Activated CD8-positive, alpha-beta T cell treated with anti-CD3 and anti-CD28 coated beads for 36 hours (primary cell): ENCODE measurements at regions not wholly inside any gene's neighbourhood (a gene's known extent, or its start where the extent isn't known, plus 50 kb on each side); places are given as distances from the start of the nearest gene placed in this dataset.

Experiments used
- ATAC-seq: fragments of 200-7000 bp; cut with Tn5 transposase; one replicate; pipeline ENCODE4 v1.10.0; 2021; ENCODE audit warnings: mild to moderate bottlenecking, moderate library complexity
- CTCF ChIA-PET: fragments of 350-600 bp; sonication (Branson Sonifier 250); formaldehyde crosslinking; loops from one replicate; lab custom pipeline; 2021; ENCODE audit warnings: antibody characterized with exemption; lab: Charles Lee
- POLR2A ChIA-PET: fragments of 350-600 bp; sonication (Branson Sonifier 250); formaldehyde crosslinking; loops from one replicate; lab custom pipeline; 2021; ENCODE audit warnings: antibody characterized with exemption; lab: Charles Lee
- DNase-seq: peaks from one replicate; pipeline ENCODE4 v3.0.0-alpha.2; 2020
- H3K27ac Mint-ChIP-seq: one replicate; pipeline ENCODE4 v1.8.0; 2021; ENCODE audit warnings: mild to moderate bottlenecking, mixed read lengths
- H3K27me3 Mint-ChIP-seq: one replicate; pipeline ENCODE4 v1.8.0; 2021; ENCODE audit warnings: mixed read lengths
- H3K36me3 Mint-ChIP-seq: one replicate; pipeline ENCODE4 v1.8.0; 2021; ENCODE audit warnings: low read depth, mixed read lengths
- H3K4me1 Mint-ChIP-seq: one replicate; pipeline ENCODE4 v1.8.0; 2021; ENCODE audit warnings: low read depth, mixed read lengths
- H3K4me3 Mint-ChIP-seq: one replicate; pipeline ENCODE4 v1.8.0; 2021; ENCODE audit warnings: mild to moderate bottlenecking, moderate library complexity, mixed read lengths
- H3K9me3 Mint-ChIP-seq: one replicate; pipeline ENCODE4 v1.8.0; 2021; ENCODE audit warnings: mixed read lengths
- CTCF ChIP-seq: fragments of 200-600 bp; IDR thresholded peaks from one replicate; pipeline ENCODE4 v1.8.0; 2022; ENCODE audit warnings: antibody characterized with exemption, mild to moderate bottlenecking
- intact Hi-C: fragments of 100-400 bp; cut with micrococcal nuclease; formaldehyde crosslinking; loops from one replicate; pipeline ENCODE4 v1.10.0; 2022

- DNase-seq (no peak), ATAC-seq (no peak)
- ChIA-PET POLR2A (no interaction called here), CTCF (interaction anchor here (1.3 kb wide), 1 partner anchor 81 kb away, joined by 3 read pairs; no protein-coding TSS in a partner anchor)
- H3K9me3 Mint-ChIP-seq = no peaks in the 10 kb centered on the region
- no peak overlapping the region for H3K27ac Mint-ChIP-seq
- no peaks in the 10 kb centered on the region for H3K36me3 Mint-ChIP-seq
- no peaks in the 10 kb centered on the region for H3K4me1 Mint-ChIP-seq
- intact Hi-C loops = no loop called here
- no peak overlapping the region for H3K4me3 Mint-ChIP-seq
- no peaks in the 10 kb centered on the region for H3K27me3 Mint-ChIP-seq
- TF ChIP-seq CTCF = no peak
Measured at GRCh38 chr2:38427054-38427453, 50.0 kb upstream of the ATL2 start.
